RPMI7951 (cell line): ENCODE measurements at regions not wholly inside any gene's neighbourhood (a gene's known extent, or its start where the extent isn't known, plus 50 kb on each side); places are given as distances from the start of the nearest gene placed in this dataset.
"Not testable (repeated sequence)": the region's sequence is repeated elsewhere in the genome, so short reads cannot be mapped to it uniquely, and the experiment has no call there.

ENCODE experiments used
- DNase-seq: peaks from one replicate; pipeline ENCODE4 v3.0.0-alpha.2; 2012; ENCODE audit warnings: low read depth

- DNase-seq: peak; percentile 7
These were observed 242.9 kb upstream of the TRPM3 start for GRCh38 chr9:71364186-71364955.

- no peak for DNase-seq
These were observed 242.0 kb upstream of the TRPM3 start for GRCh38 chr9:71363286-71363961.

- DNase-seq: no peak
These were observed 239.9 kb upstream of the TRPM3 start for GRCh38 chr9:71361357-71361756.

- DNase-seq: no peak
These were observed 235.9 kb upstream of the TRPM3 start for GRCh38 chr9:71357346-71357745.

GRCh38 chr9:71355884-71356283 lies 234.5 kb upstream of the TRPM3 start:
- no peak for DNase-seq

GRCh38 chr9:71353720-71354119 lies 232.3 kb upstream of the TRPM3 start:
- DNase-seq: peak; percentile 30

- DNase-seq: no peak
These were observed 231.4 kb upstream of the TRPM3 start for GRCh38 chr9:71352837-71353236.

- DNase-seq: peak; percentile 5
These were observed 227.8 kb upstream of the TRPM3 start for GRCh38 chr9:71349218-71349617.

GRCh38 chr9:71333321-71333720 lies 211.9 kb upstream of the TRPM3 start:
- DNase-seq: no peak

GRCh38 chr9:71331603-71332002 lies 210.2 kb upstream of the TRPM3 start:
- no peak for DNase-seq

- DNase-seq: no peak
These were observed 208.5 kb upstream of the TRPM3 start for GRCh38 chr9:71329873-71330272.

- DNase-seq: no peak
These were observed 204.9 kb upstream of the TRPM3 start for GRCh38 chr9:71326360-71326759.

- no peak for DNase-seq
These were observed 201.9 kb upstream of the TRPM3 start for GRCh38 chr9:71323357-71323756.

GRCh38 chr9:71322311-71322710 lies 200.9 kb upstream of the TRPM3 start:
- no peak for DNase-seq

GRCh38 chr9:71308454-71308853 lies 187.0 kb upstream of the TRPM3 start:
- DNase-seq: no peak

- DNase-seq: no peak
These were observed 184.7 kb upstream of the TRPM3 start for GRCh38 chr9:71306134-71306533.

- DNase-seq: no peak
These were observed 181.9 kb upstream of the TRPM3 start for GRCh38 chr9:71303351-71303750.

GRCh38 chr9:71302776-71303175 lies 181.4 kb upstream of the TRPM3 start:
- DNase-seq: peak; percentile 26

- DNase-seq: no peak
These were observed 174.5 kb upstream of the TRPM3 start for GRCh38 chr9:71295928-71296327.

GRCh38 chr9:71286146-71286545 lies 164.7 kb upstream of the TRPM3 start:
- DNase-seq: no peak

- DNase-seq: peak; percentile 48
These were observed 163.8 kb upstream of the TRPM3 start for GRCh38 chr9:71285191-71285656.

GRCh38 chr9:71282116-71282515 lies 160.7 kb upstream of the TRPM3 start:
- not testable (repeated sequence) for DNase-seq

- DNase-seq: no peak
These were observed 157.8 kb upstream of the TRPM3 start for GRCh38 chr9:71279151-71279739.
